Neuronal stem cell (in vitro differentiated cells): ENCODE measurements at regions not wholly inside any gene's neighbourhood (a gene's known extent, or its start where the extent isn't known, plus 50 kb on each side); places are given as distances from the start of the nearest gene placed in this dataset.
A peak's percentile ranks its signal among the peaks of the same experiment; 100 is the strongest.

ENCODE experiments used
- DNase-seq: peaks from one replicate; pipeline ENCODE4 v3.0.0-alpha.2; 2013; ENCODE audit warnings: low spot score
- H2AFZ ChIP-seq: one replicate; pipeline ENCODE4 v1.6.1; 2013; ENCODE audit warnings: mild to moderate bottlenecking, low read length, inconsistent platforms
- H2AK5ac ChIP-seq: 2 replicates; pipeline ENCODE4 v1.6.1; 2013; ENCODE audit warnings: low read depth, mild to moderate bottlenecking, inconsistent platforms, low read length, moderate library complexity, mixed read lengths
- H2BK120ac ChIP-seq: 2 replicates; pipeline ENCODE4 v1.6.1; 2013; ENCODE audit warnings: low read depth, mild to moderate bottlenecking, inconsistent platforms, low read length, moderate library complexity, mixed read lengths
- H2BK12ac ChIP-seq: one replicate; pipeline ENCODE4 v1.6.1; 2013; ENCODE audit warnings: low read length, inconsistent platforms
- H2BK15ac ChIP-seq: 2 replicates; pipeline ENCODE4 v1.6.1; 2013; ENCODE audit warnings: mild to moderate bottlenecking, low read length, inconsistent platforms, mixed read lengths
- H2BK5ac ChIP-seq: one replicate; pipeline ENCODE4 v1.6.1; 2013; ENCODE audit warnings: inconsistent platforms, mild to moderate bottlenecking, low read length, moderate library complexity
- H3K14ac ChIP-seq: one replicate; pipeline ENCODE4 v1.6.1; 2013; ENCODE audit warnings: low read length, inconsistent platforms
- H3K18ac ChIP-seq: 2 replicates; pipeline ENCODE4 v1.6.1; 2013; ENCODE audit warnings: low read length, inconsistent platforms
- H3K23ac ChIP-seq: 2 replicates; pipeline ENCODE4 v1.6.1; 2013; ENCODE audit warnings: low read depth, mild to moderate bottlenecking, mixed read lengths, low read length, inconsistent platforms; ENCODE audit not compliant: poor library complexity
- H3K27ac ChIP-seq: replicated peaks from 3 replicates; pipeline ENCODE4 v1.5.1; 2013; ENCODE audit warnings: low read length, inconsistent platforms
- H3K27me3 ChIP-seq, 3 experiments: 2 replicates each; pipeline ENCODE4 v1.6.1; 2013; ENCODE audit warnings: low read length in 3 of 3, mild to moderate bottlenecking in 2 of 3, inconsistent platforms in 1 of 3, low read depth in 1 of 3, mixed read lengths in 1 of 3, moderate library complexity in 1 of 3; ENCODE audit not compliant: control insufficient read depth in 3 of 3, insufficient read depth in 3 of 3
- H3K36me3 ChIP-seq, 2 donors: replicated peaks in 1 of 2; 2 replicates each; pipeline ENCODE4 v1.6.1; 2013; ENCODE audit warnings: low read length in 2 of 2; ENCODE audit not compliant: control insufficient read depth in 2 of 2, insufficient read depth in 2 of 2
- H3K4ac ChIP-seq: 2 replicates; pipeline ENCODE4 v1.6.1; 2013; ENCODE audit warnings: inconsistent platforms, mild to moderate bottlenecking, low read length, moderate library complexity
- H3K4me1 ChIP-seq, 2 donors: 1 replicate in 1 of 2; 2 replicates in 1 of 2; pipeline ENCODE4 v1.6.1; 2013; ENCODE audit warnings: low read length in 2 of 2, low read depth in 1 of 2; ENCODE audit not compliant: control insufficient read depth in 2 of 2, insufficient read depth in 1 of 2
- H3K4me2 ChIP-seq: one replicate; pipeline ENCODE4 v1.6.1; 2013; ENCODE audit warnings: mild to moderate bottlenecking, low read length, inconsistent platforms; ENCODE audit not compliant: insufficient read depth, poor library complexity, severe bottlenecking
- H3K4me3 ChIP-seq, 2 donors: 2 replicates each; pipeline ENCODE4 v1.5.1; 2013; ENCODE audit warnings: low read length in 2 of 2, mild to moderate bottlenecking in 2 of 2, inconsistent platforms in 1 of 2, moderate library complexity in 1 of 2
- H3K79me1 ChIP-seq: one replicate; pipeline ENCODE4 v1.6.1; 2013; ENCODE audit warnings: low read depth, mild to moderate bottlenecking, inconsistent platforms, low read length, moderate library complexity
- H3K9ac ChIP-seq: one replicate; pipeline ENCODE4 v1.6.1; 2013; ENCODE audit warnings: mild to moderate bottlenecking, low read depth, low read length, inconsistent platforms; ENCODE audit not compliant: poor library complexity
- H3K9me3 ChIP-seq, 2 donors: replicated peaks in 1 of 2; 2 replicates each; pipeline versions ENCODE3 to v1.6.1; 2013; ENCODE audit warnings: low read length in 2 of 2, mild to moderate bottlenecking in 2 of 2, inconsistent platforms in 1 of 2, low read depth in 1 of 2, mixed read lengths in 1 of 2, moderate library complexity in 1 of 2; ENCODE audit not compliant: control insufficient read depth in 2 of 2, insufficient read depth in 1 of 2
- H4K8ac ChIP-seq: one replicate; pipeline ENCODE4 v1.6.1; 2013; ENCODE audit warnings: low read depth, mild to moderate bottlenecking, inconsistent platforms, low read length, moderate library complexity
- H4K91ac ChIP-seq: one replicate; pipeline ENCODE4 v1.6.1; 2013; ENCODE audit warnings: low read length, low read depth, mild to moderate bottlenecking, inconsistent platforms; ENCODE audit not compliant: poor library complexity
- WGBS, 2 donors: extraction: QIAGEN DNeasy Blood & Tissue Kit; methylation state at CpG; one replicate each; pipeline ENCODE4 v1.1.7; 2013; ENCODE audit warnings: missing lambda C conversion rate in 2 of 2, mixed read lengths in 1 of 2; ENCODE audit not compliant: insufficient read length in 2 of 2, insufficient replicate concordance in 1 of 2; ENCODE audit errors: extremely low coverage in 2 of 2; 5-methylcytosine and 5-hydroxymethylcytosine counted together

DNA sequence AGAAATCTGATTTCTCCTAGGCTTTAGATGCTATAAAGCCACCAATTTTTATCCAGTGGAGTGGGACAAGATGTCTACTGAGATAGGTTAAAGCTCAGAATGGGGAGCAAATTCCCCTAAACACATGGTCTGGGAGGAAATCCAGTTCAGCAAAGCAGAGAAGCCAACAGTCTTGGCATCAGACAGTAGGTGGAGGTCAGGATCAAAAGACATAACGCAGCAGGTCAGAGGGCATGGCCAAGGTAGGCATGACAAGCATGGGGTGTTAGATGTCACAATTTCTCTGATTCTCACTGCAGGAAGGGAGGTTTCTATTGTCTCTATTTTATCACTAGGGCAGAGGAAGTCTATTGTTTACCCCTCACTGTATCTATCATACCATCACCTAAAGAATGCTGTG, 288.2 kb downstream of the ACTL7B start:
- no peak overlapping the region for H3K4me3 ChIP-seq
- no peak for DNase-seq
- H3K4me2 ChIP-seq, result no peak overlapping the region
- H3K4me1 ChIP-seq, result peaks cover 0 to 2% of the 10 kb centered on the region in 2 donors
- H3K27ac ChIP-seq, result no peak overlapping the region
- no peaks in the 10 kb centered on the region for H3K9me3 ChIP-seq
- no peak overlapping the region for H3K23ac ChIP-seq
- H3K27me3 ChIP-seq, result no peaks in the 10 kb centered on the region
- H2BK15ac ChIP-seq, result no peak overlapping the region
- H4K91ac ChIP-seq, result no peak overlapping the region
- H2AK5ac ChIP-seq, result no peak overlapping the region
- no peak overlapping the region for H3K18ac ChIP-seq
- H3K14ac ChIP-seq, result no peak overlapping the region
- H2BK5ac ChIP-seq, result no peak overlapping the region
- H2BK120ac ChIP-seq, result no peak overlapping the region
- no peak overlapping the region for H2BK12ac ChIP-seq
- no peaks in the 10 kb centered on the region for H3K79me1 ChIP-seq
- no peak overlapping the region for H3K9ac ChIP-seq
- H4K8ac ChIP-seq, result no peak overlapping the region
- H2AFZ ChIP-seq, result no peak overlapping the region
- no peak overlapping the region for H3K4ac ChIP-seq
- WGBS, 2 donors, result no CpG with 5 or more reads among the region's 1 CpG
- H3K36me3 ChIP-seq, result no peaks in the 10 kb centered on the region

DNA sequence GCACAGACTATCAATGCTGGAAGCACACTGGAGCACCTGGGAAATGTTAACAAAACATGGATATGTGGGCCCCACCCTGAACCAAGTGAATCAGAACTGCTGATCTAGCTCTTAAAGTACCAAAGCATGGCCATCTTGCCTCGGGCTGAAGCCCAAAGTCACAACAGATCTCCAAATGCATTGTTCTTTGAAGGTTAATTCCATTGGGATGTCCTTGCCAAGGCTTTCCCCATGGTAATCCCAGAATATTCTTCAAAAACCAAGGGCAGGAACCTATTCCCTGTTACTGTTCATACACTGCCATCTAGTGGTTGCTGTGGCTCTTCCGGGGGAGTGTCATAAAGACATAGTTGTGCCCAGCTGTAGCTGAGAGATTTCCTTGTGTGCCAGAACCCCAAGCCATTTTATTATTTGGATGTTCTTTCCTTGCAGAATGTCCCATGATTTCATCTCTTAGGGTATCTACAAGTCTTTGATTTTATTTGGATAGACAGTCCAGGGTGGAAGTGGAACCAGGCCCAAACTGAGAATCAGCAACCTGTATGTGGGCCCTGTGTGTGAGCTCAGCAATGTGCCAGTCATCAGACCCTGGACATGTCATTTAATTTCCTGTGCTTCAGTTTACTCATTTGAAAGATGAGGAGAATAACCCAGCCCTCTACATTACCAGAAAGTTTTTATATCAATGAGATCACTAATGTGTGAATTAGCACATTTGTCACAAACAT, 290.0 kb downstream of the ACTL7B start:
- no peak overlapping the region for H3K9ac ChIP-seq
- no peak overlapping the region for H2BK5ac ChIP-seq
- no peak overlapping the region for H3K18ac ChIP-seq
- no peak overlapping the region for H2BK120ac ChIP-seq
- peaks cover 0 to 2% of the 10 kb centered on the region in 2 donors for H3K4me1 ChIP-seq
- no peak overlapping the region for H3K27ac ChIP-seq
- no peak overlapping the region for H2AK5ac ChIP-seq
- no peak overlapping the region for H3K23ac ChIP-seq
- H2BK12ac ChIP-seq, result no peak overlapping the region
- H3K14ac ChIP-seq, result no peak overlapping the region
- H3K4me3 ChIP-seq, result no peak overlapping the region
- DNase-seq, result peak; percentile 75
- no CpG with 5 or more reads among the region's 2 CpGs for WGBS, 2 donors
- H3K4ac ChIP-seq, result no peak overlapping the region
- H2AFZ ChIP-seq, result no peak overlapping the region
- no peak overlapping the region for H4K8ac ChIP-seq
- no peak overlapping the region for H4K91ac ChIP-seq
- H3K79me1 ChIP-seq, result no peaks in the 10 kb centered on the region
- no peak overlapping the region for H3K4me2 ChIP-seq
- H3K27me3 ChIP-seq, result no peaks in the 10 kb centered on the region
- H3K36me3 ChIP-seq, result no peaks in the 10 kb centered on the region
- H2BK15ac ChIP-seq, result no peak overlapping the region
- H3K9me3 ChIP-seq, result peaks cover 0 to 3% of the 10 kb centered on the region in 2 donors

DNA sequence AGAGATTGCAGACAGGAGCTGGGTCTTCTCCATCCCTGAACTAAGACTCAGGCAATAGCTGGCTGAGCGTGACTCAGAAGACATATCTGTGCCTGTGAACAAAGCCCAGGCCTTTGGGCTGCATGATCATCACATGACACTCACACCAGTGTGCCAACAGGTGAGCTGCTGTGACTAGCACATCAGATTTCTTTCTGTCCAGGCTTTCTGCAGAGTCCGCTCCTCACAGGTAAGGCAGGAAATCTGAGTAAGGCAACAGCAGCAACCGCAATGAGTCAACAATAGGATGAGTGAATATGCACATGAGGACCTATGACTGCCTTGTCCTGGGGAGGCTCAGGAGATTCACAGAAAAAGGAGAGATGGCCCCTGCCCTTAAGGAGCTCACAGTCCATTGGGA, 293.6 kb downstream of the ACTL7B start:
- Histone ChIP-seq H2BK120ac (no peak overlapping the region), H2BK5ac (no peak overlapping the region), H4K8ac (no peak overlapping the region), H3K4me3 (no peak overlapping the region), H3K36me3 (no peaks in the 10 kb centered on the region), H2AFZ (no peak overlapping the region), H3K79me1 (no peaks in the 10 kb centered on the region), H2AK5ac (no peak overlapping the region), H3K9ac (no peak overlapping the region), H2BK12ac (no peak overlapping the region), H3K27me3 (peaks cover 0 to 2% (median 0%) of the 10 kb centered on the region in 3 experiments), H3K4me2 (no peak overlapping the region), H3K23ac (no peak overlapping the region), H3K18ac (no peak overlapping the region), H4K91ac (no peak overlapping the region), H3K4ac (no peak overlapping the region), H3K14ac (no peak overlapping the region), H3K27ac (no peak overlapping the region), H3K4me1 (no peaks in the 10 kb centered on the region), H2BK15ac (no peak overlapping the region), H3K9me3 (peaks cover 0 to 3% of the 10 kb centered on the region in 2 donors)
- no CpG with 5 or more reads among the region's 3 CpGs for WGBS, 2 donors
- no peak for DNase-seq

DNA sequence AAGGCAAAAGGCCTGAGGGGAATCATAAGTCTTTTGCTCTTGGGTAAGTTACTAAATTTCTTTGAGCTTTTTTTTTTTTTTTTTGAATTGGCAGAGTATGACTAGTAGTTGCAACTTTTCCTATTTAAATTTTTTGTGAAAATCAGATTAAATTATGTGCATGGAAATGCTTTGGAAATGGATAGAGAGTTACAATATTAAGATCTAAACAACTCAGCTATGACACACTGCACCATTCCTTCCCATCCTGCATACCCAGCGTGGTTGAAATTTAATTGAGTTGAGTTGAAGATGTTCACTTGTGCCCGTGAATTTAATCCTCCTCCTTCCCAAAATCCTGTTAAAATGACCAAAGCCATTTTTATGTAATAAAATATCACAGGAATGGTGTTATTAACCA, 296.4 kb downstream of the ACTL7B start:
- Histone ChIP-seq H3K4ac (no peak overlapping the region), H3K4me1 (no peaks in the 10 kb centered on the region), H2BK15ac (no peak overlapping the region), H3K27me3 (peaks cover 0 to 2% (median 0%) of the 10 kb centered on the region in 3 experiments), H3K9ac (no peak overlapping the region), H3K23ac (no peak overlapping the region), H3K4me3 (no peak overlapping the region), H2BK12ac (no peak overlapping the region), H2AFZ (no peak overlapping the region), H3K4me2 (no peak overlapping the region), H4K91ac (no peak overlapping the region), H2AK5ac (no peak overlapping the region), H2BK120ac (no peak overlapping the region), H3K79me1 (no peaks in the 10 kb centered on the region), H3K36me3 (no peaks in the 10 kb centered on the region), H3K14ac (no peak overlapping the region), H3K27ac (no peak overlapping the region), H4K8ac (no peak overlapping the region), H2BK5ac (no peak overlapping the region), H3K18ac (no peak overlapping the region), H3K9me3 (peaks cover 0 to 3% of the 10 kb centered on the region in 2 donors)
- WGBS, 2 donors, result no CpG with 5 or more reads among the region's 2 CpGs
- DNase-seq, result no peak
